ENCODE measurements at regions not wholly inside any gene's neighbourhood (a gene's known extent, or its start where the extent isn't known, plus 50 kb on each side); places are given as distances from the start of the nearest gene placed in this dataset.
"Not testable (repeated sequence)": the region's sequence is repeated elsewhere in the genome, so short reads cannot be mapped to it uniquely, and the experiment has no call there.

GRCh38 chr15:47099801-47100200 is 617.5 kb upstream of the SEMA6D start:
- not testable (repeated sequence) for DNase-seq (ENCODE audit: low read depth, low spot score)

- DNase-seq (ENCODE audit: low read depth, low spot score): not testable (repeated sequence)
Observed at GRCh38 chr15:47108800-47109199, 608.5 kb upstream of the SEMA6D start.

DNA sequence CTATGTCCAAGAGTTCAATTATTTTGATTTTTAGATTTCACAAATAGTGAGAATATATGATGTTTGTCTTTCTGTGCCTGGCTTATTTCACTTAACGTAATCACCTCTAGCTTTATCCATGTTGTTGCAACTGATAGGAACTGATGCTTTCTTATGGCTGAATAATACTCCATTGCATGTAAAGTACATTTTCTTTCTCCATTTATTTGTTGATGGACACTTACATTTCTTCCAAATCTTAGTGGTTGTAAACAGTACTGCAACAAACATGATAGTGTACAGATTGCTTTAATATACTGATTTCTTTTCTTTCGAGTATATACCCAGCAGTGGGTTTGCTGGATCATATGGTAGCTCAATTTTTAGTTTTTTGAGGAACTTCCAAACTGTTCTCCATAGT is 600.6 kb upstream of the SEMA6D start:
- DNase-seq (ENCODE audit: low read depth, low spot score): no peak

GRCh38 chr15:47119349-47119748 is 598.0 kb upstream of the SEMA6D start:
- no peak for DNase-seq (ENCODE audit: low read depth, low spot score)

GRCh38 chr15:47124430-47125102 is 592.7 kb upstream of the SEMA6D start:
- DNase-seq (ENCODE audit: low read depth, low spot score): no peak

DNA sequence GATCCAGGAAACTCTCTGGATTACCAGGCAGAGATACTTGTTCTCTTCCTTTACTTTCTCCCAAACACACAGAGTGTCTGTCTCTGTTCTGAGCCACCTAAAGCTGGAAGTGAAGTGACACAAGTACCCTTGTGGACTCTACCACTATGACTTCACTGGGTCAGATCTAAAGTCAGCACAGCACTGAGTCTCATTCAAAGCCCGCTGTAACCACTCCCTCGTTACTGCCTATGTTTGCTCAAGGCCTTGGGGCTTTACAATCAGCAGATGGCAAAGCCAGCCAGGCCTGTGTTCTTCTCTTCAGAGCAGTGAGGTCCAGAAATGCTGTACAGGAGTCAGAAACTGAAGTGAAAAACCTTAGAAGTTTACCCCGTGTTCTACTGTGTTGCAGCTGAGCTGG is 588.3 kb upstream of the SEMA6D start:
- DNase-seq (ENCODE audit: low read depth, low spot score): no peak

DNA sequence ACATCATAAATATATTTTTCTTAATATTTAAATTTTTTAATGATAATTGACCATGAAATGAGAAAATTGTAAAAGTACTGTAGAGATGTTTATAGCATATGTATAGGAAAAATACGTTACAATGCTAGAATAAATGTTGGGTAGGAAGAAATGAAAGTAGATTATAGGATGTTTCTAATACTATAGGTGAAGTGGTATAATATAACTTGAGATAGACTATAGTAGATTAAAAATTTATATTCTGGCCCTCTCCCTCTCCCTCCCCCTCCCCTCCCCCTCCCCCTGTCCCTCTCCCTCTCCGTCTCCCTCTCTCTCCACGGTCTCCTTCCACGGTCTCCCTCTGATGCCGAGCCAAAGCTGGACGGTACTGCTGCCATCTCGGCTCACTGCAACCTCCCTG is 585.9 kb upstream of the SEMA6D start:
- not testable (repeated sequence) for DNase-seq (ENCODE audit: low read depth, low spot score)

- DNase-seq (ENCODE audit: low read depth, low spot score): no peak
Observed at GRCh38 chr15:47135267-47135666, 582.0 kb upstream of the SEMA6D start.

- no peak for DNase-seq (ENCODE audit: low read depth, low spot score)
Observed at GRCh38 chr15:47136236-47136635, 581.1 kb upstream of the SEMA6D start.

DNA sequence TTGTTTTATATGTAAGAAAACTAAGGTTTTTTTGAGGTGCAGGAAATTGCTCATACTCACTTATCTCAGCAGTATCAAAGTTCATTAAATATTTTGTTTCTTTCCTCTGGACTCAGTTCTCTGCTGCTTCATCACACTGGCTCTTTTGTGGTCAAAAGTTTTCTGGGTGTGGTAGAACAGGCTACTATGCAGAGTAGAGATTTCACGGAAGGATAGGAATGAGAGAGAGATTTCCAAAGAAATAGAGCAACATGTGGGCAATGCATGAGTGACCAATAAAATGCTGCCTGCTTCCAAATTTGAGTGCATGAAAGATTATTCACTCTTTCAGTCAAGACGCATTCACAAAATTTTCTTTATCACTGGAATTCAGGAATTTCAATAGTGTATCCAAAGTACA is 577.3 kb upstream of the SEMA6D start:
- DNase-seq (ENCODE audit: low read depth, low spot score): no peak

DNA sequence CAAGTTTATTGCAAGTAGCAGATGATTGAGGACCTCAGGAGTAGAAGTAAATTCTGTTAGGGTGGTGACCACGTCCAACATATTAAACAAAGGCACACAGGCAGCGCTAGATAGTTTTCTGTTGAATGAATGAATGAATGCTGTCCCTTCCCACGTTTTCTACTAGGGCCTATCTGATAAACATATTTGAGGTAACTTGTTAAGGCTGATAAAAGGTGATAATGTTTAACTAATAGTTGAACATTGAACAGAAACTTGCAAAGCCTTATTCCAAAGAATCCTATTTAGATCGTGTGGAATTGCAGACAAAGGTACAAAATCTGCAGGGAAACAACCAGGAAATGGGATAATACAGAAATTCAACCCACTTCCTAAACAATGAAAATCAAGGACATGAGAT is 559.5 kb upstream of the SEMA6D start:
- DNase-seq (ENCODE audit: low read depth, low spot score): no peak

DNA sequence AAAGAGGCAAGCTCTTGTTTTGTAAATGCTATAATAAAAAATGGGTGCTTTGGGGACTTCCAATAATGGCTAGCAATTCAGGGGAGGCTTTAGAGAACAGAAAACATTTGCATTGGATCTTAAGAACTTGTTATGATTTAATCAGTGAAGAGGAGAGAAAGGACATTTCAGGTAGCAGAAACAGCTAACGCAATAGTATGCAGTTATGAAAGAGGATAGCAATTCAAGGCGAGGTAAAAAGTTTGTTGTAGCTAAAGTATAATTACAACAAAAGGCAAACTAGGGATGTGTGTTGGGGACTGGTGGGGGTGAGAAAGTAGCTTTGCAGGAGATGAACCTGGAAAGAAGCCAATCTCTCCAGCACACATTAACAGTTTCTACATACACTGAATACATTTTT is 558.7 kb upstream of the SEMA6D start:
- no peak for DNase-seq (ENCODE audit: low read depth, low spot score)

DNA sequence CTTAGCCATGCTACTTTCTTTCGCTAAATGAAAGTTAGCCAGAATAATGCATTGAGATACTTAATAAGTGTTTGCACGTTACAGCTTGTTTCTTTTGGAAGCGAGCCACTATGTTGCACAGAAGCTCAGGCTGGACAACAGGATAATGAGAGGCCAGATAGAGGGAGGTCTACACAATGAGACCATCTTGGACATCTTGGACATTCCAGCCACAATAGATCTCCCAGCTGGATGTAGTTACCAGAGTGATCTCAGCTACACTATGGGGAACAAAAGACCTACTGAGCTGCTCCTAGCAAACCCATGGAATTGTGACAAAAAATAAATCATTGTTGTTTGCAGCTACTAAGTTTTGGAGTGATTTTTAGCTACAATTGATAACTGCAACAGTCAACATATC is 540.1 kb upstream of the SEMA6D start:
- no peak for DNase-seq (ENCODE audit: low read depth, low spot score)

DNA sequence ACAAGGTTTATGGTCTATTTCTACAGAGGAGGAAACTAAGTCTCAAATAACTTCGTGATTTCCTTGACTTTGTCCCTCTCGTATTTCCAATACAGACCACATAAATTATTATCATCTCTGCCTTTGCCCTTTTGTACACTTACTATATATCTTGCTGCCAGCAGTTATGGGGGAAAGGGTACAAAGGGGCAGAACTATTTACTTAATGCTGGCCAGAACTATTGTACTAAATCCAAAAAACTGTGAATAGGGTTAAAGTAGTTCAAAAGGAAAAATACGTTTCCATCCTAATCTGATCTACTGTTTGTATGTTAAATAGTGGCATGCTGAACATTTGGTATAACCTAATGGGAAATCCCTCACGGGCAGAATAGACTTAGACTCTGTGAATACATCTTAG is 537.3 kb upstream of the SEMA6D start:
- no peak for DNase-seq (ENCODE audit: low read depth, low spot score)

DNA sequence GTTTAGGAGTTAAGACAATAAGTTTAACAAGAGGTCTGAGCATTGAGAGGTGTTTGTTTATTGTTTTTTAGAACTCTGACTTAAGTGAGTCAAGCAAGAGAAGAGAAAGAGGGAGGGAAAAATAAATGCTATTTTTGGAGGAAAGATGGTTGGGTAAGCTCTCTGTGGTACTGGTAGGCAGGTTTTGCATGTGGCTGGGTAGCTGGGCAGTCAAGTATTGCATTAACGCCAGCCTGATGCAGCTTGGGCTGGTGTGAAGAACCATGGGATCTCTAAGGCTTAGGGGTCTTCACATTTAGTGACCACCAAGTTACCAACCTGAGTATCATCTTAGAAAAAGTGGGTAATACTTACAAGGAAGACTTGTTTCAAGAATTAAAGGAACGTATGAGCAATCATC is 534.5 kb upstream of the SEMA6D start:
- no peak for DNase-seq (ENCODE audit: low read depth, low spot score)

- peak; percentile 67 for DNase-seq (ENCODE audit: low read depth, low spot score)
Observed at GRCh38 chr15:47184003-47184907, 533.0 kb upstream of the SEMA6D start.

GRCh38 chr15:47184908-47185801 is 532.1 kb upstream of the SEMA6D start:
- DNase-seq (ENCODE audit: low read depth, low spot score): peak; percentile 41

DNA sequence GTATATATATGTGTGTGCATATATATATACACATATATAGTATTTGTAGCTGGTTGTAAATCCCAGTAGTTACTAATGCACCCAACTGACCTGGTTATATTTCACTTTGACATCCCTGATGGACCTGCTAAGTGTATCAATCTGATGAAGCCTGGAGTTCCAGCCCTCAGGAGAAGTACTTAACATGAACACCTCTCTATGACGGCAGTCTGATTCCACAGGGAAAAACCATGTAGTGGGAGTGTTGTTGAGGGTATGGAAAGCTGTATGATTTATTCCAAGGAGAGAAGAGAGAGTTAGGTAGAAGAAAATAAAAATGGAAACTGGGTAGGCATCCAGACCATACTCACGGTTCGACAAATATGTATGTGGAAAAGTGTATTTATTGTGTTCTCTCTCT is 531.2 kb upstream of the SEMA6D start:
- no peak for DNase-seq (ENCODE audit: low read depth, low spot score)

- peak; percentile 44 for DNase-seq (ENCODE audit: low read depth, low spot score)
Observed at GRCh38 chr15:47188758-47189507, 528.4 kb upstream of the SEMA6D start.

GRCh38 chr15:47194718-47195117 is 522.6 kb upstream of the SEMA6D start:
- DNase-seq (ENCODE audit: low read depth, low spot score): no peak

DNA sequence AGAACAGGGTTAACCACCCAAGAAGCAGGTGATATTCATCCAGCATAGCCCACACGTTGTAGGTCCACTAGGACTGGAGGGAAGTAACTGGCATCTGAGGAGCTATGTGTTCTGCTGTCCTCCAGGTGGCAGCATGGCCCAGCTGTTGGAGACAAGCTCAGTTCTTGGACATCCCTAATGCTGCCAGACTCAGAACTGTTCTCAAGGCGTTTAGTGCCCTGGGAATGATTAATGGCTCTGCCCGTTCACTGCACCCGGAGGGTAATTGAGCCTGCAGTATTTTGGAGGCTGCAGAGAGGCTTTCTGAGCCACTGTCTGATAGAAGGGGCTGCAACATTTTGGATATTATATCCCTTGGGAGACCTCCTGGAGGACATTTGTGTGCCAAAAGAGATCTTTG is 521.3 kb upstream of the SEMA6D start:
- DNase-seq (ENCODE audit: low read depth, low spot score): peak; percentile 84

All from ELF-1 (cell line).